ENCODE measurements at regions not wholly inside any gene's neighbourhood (a gene's known extent, or its start where the extent isn't known, plus 50 kb on each side); places are given as distances from the start of the nearest gene placed in this dataset.

DNA sequence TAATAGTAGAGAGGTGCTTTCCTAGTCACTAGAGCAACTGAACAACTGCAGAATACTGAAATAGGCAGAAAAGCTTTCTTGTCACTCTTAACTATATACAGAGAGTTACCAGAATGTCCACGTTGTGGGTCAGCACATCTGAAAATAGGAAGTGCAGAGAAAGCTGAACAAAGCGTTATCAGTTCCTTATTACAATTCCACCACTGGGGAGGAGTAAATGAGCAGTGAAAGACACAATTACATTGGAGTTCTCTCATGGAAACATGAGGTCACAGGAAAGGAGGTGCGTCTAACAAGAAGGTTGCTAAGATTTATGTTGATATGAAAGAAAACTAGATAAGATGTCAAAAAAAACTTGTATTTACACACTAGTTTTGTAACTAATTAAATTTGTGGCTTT lies 461.9 kb upstream of the COX7C start:
- WGBS (ENCODE audit: low lambda C conversion rate, missing lambda C conversion rate): 46% methylated on average over 3 of the region's 3 CpGs
- H4K20me1 ChIP-seq (ENCODE audit: insufficient read depth, poor library complexity, severe bottlenecking): no peaks in the 10 kb centered on the region
- H3K36me3 ChIP-seq (replicated peaks; ENCODE audit: insufficient read depth, low read depth): no peaks in the 10 kb centered on the region
- no peaks in the 10 kb centered on the region for H3K79me2 ChIP-seq
- H3K4me1 ChIP-seq (ENCODE audit: insufficient read depth): no peaks in the 10 kb centered on the region
- H2AFZ ChIP-seq: no peak overlapping the region
- no peak overlapping the region for H3K27ac ChIP-seq
- H3K4me2 ChIP-seq: no peak overlapping the region
- H3K27me3 ChIP-seq: no peaks in the 10 kb centered on the region
- H3K9me2 ChIP-seq (replicated peaks; ENCODE audit: insufficient read depth): no peaks in the 10 kb centered on the region
- no peak for TF ChIP-seq EZH2 (IDR thresholded peaks at IDR 0.05; ENCODE audit: borderline replicate concordance)
- no peak for TF ChIP-seq CTCF (IDR thresholded peaks at IDR 0.05; ENCODE audit: poor library complexity)
- H3K4me3 ChIP-seq: no peak overlapping the region
- DNase-seq (ENCODE audit: low spot score): no peak
- no peaks in the 10 kb centered on the region for H3K9me3 ChIP-seq (ENCODE audit: low read depth)

GRCh38 chr5:86170194-86170593 lies 447.5 kb upstream of the COX7C start:
- no peak overlapping the region for H3K4me2 ChIP-seq
- H3K4me1 ChIP-seq (ENCODE audit: insufficient read depth): no peaks in the 10 kb centered on the region
- H3K9me2 ChIP-seq (replicated peaks; ENCODE audit: insufficient read depth): peaks cover 5% of the 10 kb centered on the region
- H3K27ac ChIP-seq: no peak overlapping the region
- no peaks in the 10 kb centered on the region for H4K20me1 ChIP-seq (ENCODE audit: insufficient read depth, poor library complexity, severe bottlenecking)
- H3K9me3 ChIP-seq (ENCODE audit: low read depth): no peaks in the 10 kb centered on the region
- no peak overlapping the region for H2AFZ ChIP-seq
- no peak for TF ChIP-seq EZH2 (IDR thresholded peaks at IDR 0.05; ENCODE audit: borderline replicate concordance)
- no peak overlapping the region for H3K4me3 ChIP-seq
- no peaks in the 10 kb centered on the region for H3K79me2 ChIP-seq
- no peak for DNase-seq (ENCODE audit: low spot score)
- no peaks in the 10 kb centered on the region for H3K36me3 ChIP-seq (replicated peaks; ENCODE audit: insufficient read depth, low read depth)
- no peaks in the 10 kb centered on the region for H3K27me3 ChIP-seq
- WGBS (ENCODE audit: low lambda C conversion rate, missing lambda C conversion rate): 88% methylated on average over 1 of the region's 1 CpG

DNA sequence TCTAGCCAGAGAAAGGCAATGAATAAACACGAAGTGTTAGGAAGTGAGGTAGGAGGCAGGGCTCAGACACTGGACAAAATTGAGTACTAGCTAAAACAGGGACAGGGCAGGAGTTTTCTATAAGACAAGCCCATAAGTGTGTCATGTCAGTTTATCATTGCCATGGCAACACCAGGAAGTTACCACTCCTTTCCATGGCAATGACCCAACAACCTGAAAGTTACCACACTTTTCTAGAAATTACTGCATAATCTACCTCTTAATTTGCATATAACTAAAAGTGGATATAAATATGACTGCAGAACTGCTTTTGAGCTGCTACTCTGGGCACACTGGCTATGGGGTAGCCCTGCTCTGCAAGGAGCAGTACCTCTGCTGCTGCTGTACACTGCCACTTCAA lies 442.5 kb upstream of the COX7C start:
- Histone ChIP-seq H3K4me2 (no peak overlapping the region), H3K4me1 (ENCODE audit: insufficient read depth) (no peaks in the 10 kb centered on the region), H3K4me3 (no peak overlapping the region), H3K27me3 (no peaks in the 10 kb centered on the region), H3K79me2 (no peaks in the 10 kb centered on the region), H3K36me3 (replicated peaks; ENCODE audit: insufficient read depth, low read depth) (no peaks in the 10 kb centered on the region), H3K27ac (no peak overlapping the region), H2AFZ (no peak overlapping the region), H3K9me2 (replicated peaks; ENCODE audit: insufficient read depth) (no peaks in the 10 kb centered on the region), H3K9me3 (ENCODE audit: low read depth) (no peaks in the 10 kb centered on the region), H4K20me1 (ENCODE audit: insufficient read depth, poor library complexity, severe bottlenecking) (no peaks in the 10 kb centered on the region)
- WGBS (ENCODE audit: low lambda C conversion rate, missing lambda C conversion rate): 47% methylated on average over 1 of the region's 1 CpG
- DNase-seq (ENCODE audit: low spot score): no peak
- TF ChIP-seq EZH2 (IDR thresholded peaks at IDR 0.05; ENCODE audit: borderline replicate concordance): no peak
- TF ChIP-seq CTCF (IDR thresholded peaks at IDR 0.05; ENCODE audit: poor library complexity): no peak

- Histone ChIP-seq H4K20me1 (ENCODE audit: insufficient read depth, poor library complexity, severe bottlenecking) (no peaks in the 10 kb centered on the region), H2AFZ (no peak overlapping the region), H3K79me2 (no peaks in the 10 kb centered on the region), H3K9me3 (ENCODE audit: low read depth) (no peaks in the 10 kb centered on the region), H3K9me2 (replicated peaks; ENCODE audit: insufficient read depth) (no peaks in the 10 kb centered on the region), H3K4me3 (no peak overlapping the region), H3K36me3 (replicated peaks; ENCODE audit: insufficient read depth, low read depth) (no peaks in the 10 kb centered on the region), H3K27ac (no peak overlapping the region), H3K4me1 (ENCODE audit: insufficient read depth) (no peaks in the 10 kb centered on the region), H3K27me3 (no peaks in the 10 kb centered on the region), H3K4me2 (no peak overlapping the region)
- DNase-seq (ENCODE audit: low spot score): no peak
- TF ChIP-seq EZH2phosphoT487 (IDR thresholded peaks at IDR 0.05; ENCODE audit: low read depth, severe bottlenecking, unreplicated experiment) (no peak), EZH2 (IDR thresholded peaks at IDR 0.05; ENCODE audit: borderline replicate concordance) (no peak), CTCF (IDR thresholded peaks at IDR 0.05; ENCODE audit: poor library complexity) (no peak)
Observed at GRCh38 chr5:86199287-86199686, 418.5 kb upstream of the COX7C start.
